H1 (cell line): ENCODE measurements at regions not wholly inside any gene's neighbourhood (a gene's known extent, or its start where the extent isn't known, plus 50 kb on each side); places are given as distances from the start of the nearest gene placed in this dataset.

Source experiments
- CTCF ChIA-PET: fragments of 300-600 bp; sonication (Branson Sonifier 250); formaldehyde crosslinking; loops from one replicate; lab custom pipeline; 2021; ENCODE audit not compliant: partially characterized antibody; lab: Charles Lee
- POLR2A ChIA-PET: fragments of 300-600 bp; sonication (Branson Sonifier 250); formaldehyde crosslinking; loops from one replicate; lab custom pipeline; 2021; ENCODE audit warnings: inconsistent platforms; ENCODE audit not compliant: partially characterized antibody; lab: Charles Lee
- DNase-seq, 2 experiments: peaks; one replicate each; pipeline versions ENCODE4 v3.0.0 to v3.0.0-alpha.2; 2010 to 2022; ENCODE audit warnings: low spot score in 2 of 2, low read depth in 1 of 2, mixed read lengths in 1 of 2
- FAIRE-seq: peaks from 2 replicates; lab custom pipeline; 2011; peaks lifted over from hg19 to GRCh38; lab: Jason Lieb, UNC
- H2AFZ ChIP-seq: 2 replicates; pipeline ENCODE4 v1.8.1; 2012; ENCODE audit warnings: low read length, inconsistent platforms
- H2AK5ac ChIP-seq: 2 replicates; pipeline ENCODE4 v1.6.1; 2013; ENCODE audit warnings: low read depth, low read length
- H2BK120ac ChIP-seq: replicated peaks from 2 replicates; pipeline ENCODE3; 2013; ENCODE audit warnings: low read depth, low read length, inconsistent platforms
- H2BK12ac ChIP-seq: 2 replicates; pipeline ENCODE4 v1.6.1; 2013; ENCODE audit warnings: low read depth, low read length
- H2BK15ac ChIP-seq: 2 replicates; pipeline ENCODE4 v1.6.1; 2013; ENCODE audit warnings: low read length
- H2BK20ac ChIP-seq: 2 replicates; pipeline ENCODE4 v1.6.1; 2013; ENCODE audit warnings: low read length
- H2BK5ac ChIP-seq: 2 replicates; pipeline ENCODE4 v1.6.1; 2013; ENCODE audit warnings: low read depth, low read length
- H3K14ac ChIP-seq: 2 replicates; pipeline ENCODE4 v1.6.1; 2013; ENCODE audit warnings: inconsistent platforms; ENCODE audit not compliant: insufficient read length
- H3K18ac ChIP-seq: 2 replicates; pipeline ENCODE4 v1.6.1; 2013; ENCODE audit warnings: low read length; ENCODE audit errors: extremely low read depth
- H3K23ac ChIP-seq: 2 replicates; pipeline ENCODE4 v1.6.1; 2013; ENCODE audit warnings: inconsistent platforms; ENCODE audit not compliant: insufficient read length
- H3K23me2 ChIP-seq: 2 replicates; pipeline ENCODE4 v1.6.1; 2013; ENCODE audit warnings: low read depth, low read length
- H3K27ac ChIP-seq: 2 replicates; pipeline ENCODE4 v1.6.1; 2011; ENCODE audit warnings: low read depth, low read length, inconsistent platforms
- H3K27me3 ChIP-seq, 4 experiments: replicated peaks in 1 of 4; 1 replicate in 1 of 4; 2 replicates in 3 of 4; pipeline versions ENCODE4 v1.6.1 to v1.8.1; 2011 to 2013; ENCODE audit warnings: low read length in 3 of 4, mild to moderate bottlenecking in 3 of 4, inconsistent platforms in 2 of 4, mixed read lengths in 2 of 4, moderate library complexity in 1 of 4; ENCODE audit not compliant: control insufficient read depth in 3 of 4, insufficient read depth in 3 of 4; ENCODE audit errors: extremely low read depth in 1 of 4
- H3K36me3 ChIP-seq, 4 experiments: 2 replicates each; pipeline versions ENCODE4 v1.6.1 to v1.8.1; 2011 to 2013; ENCODE audit warnings: mild to moderate bottlenecking in 4 of 4, low read length in 3 of 4, moderate library complexity in 2 of 4, control low read depth in 1 of 4, inconsistent platforms in 1 of 4; ENCODE audit not compliant: insufficient read depth in 4 of 4, control insufficient read depth in 2 of 4
- H3K4ac ChIP-seq: replicated peaks from 2 replicates; pipeline ENCODE3; 2013; ENCODE audit warnings: low read length, low read depth, mixed read lengths, inconsistent platforms; ENCODE audit not compliant: insufficient read length
- H3K4me1 ChIP-seq, 4 experiments: replicated peaks in 1 of 4; 1 replicate in 1 of 4; 2 replicates in 3 of 4; pipeline versions ENCODE4 v1.6.1 to v1.8.1; 2011 to 2013; ENCODE audit warnings: low read length in 3 of 4, inconsistent platforms in 2 of 4, mixed read lengths in 1 of 4; ENCODE audit not compliant: insufficient read depth in 4 of 4, control insufficient read depth in 3 of 4
- H3K4me2 ChIP-seq, 2 experiments: 2 replicates each; pipeline versions ENCODE4 v1.6.1 to v1.8.1; 2011 to 2013; ENCODE audit warnings: low read depth in 2 of 2, low read length in 2 of 2, control low read depth in 1 of 2, inconsistent platforms in 1 of 2, mild to moderate bottlenecking in 1 of 2; ENCODE audit not compliant: insufficient read depth in 1 of 2
- H3K4me3 ChIP-seq, 4 experiments: fragments of 200-600, 300-600 bp in 1 of 4; sonication (generic), shearing (Covaris generic), sonication (Bioruptor Twin) in 1 of 4; 2 replicates each; pipeline versions ENCODE4 v1.5.1 to v1.8.1; 2011 to 2016; ENCODE audit warnings: low read length in 4 of 4, low read depth in 3 of 4, control low read depth in 2 of 4, inconsistent platforms in 2 of 4, mild to moderate bottlenecking in 2 of 4, mixed read lengths in 1 of 4, moderate library complexity in 1 of 4; ENCODE audit not compliant: insufficient read depth in 2 of 4; ENCODE audit errors: extremely low read depth in 1 of 4
- H3K56ac ChIP-seq: replicated peaks from 2 replicates; pipeline ENCODE3; 2013; ENCODE audit warnings: low read depth, mild to moderate bottlenecking, mixed read lengths, low read length, inconsistent platforms; ENCODE audit not compliant: insufficient read length
- H3K79me1 ChIP-seq: 2 replicates; pipeline ENCODE4 v1.6.1; 2013; ENCODE audit warnings: low read depth, low read length, control low read depth
- H3K79me2 ChIP-seq, 2 experiments: 2 replicates each; pipeline versions ENCODE4 v1.6.1 to v1.8.1; 2012 to 2013; ENCODE audit warnings: low read length in 2 of 2, mild to moderate bottlenecking in 2 of 2, inconsistent platforms in 1 of 2; ENCODE audit not compliant: insufficient read depth in 2 of 2, control insufficient read depth in 1 of 2
- H3K9ac ChIP-seq, 4 experiments: replicated peaks in 1 of 4; 1 replicate in 1 of 4; 2 replicates in 3 of 4; pipeline versions ENCODE4 v1.6.1 to v1.8.1; 2011 to 2013; ENCODE audit warnings: low read depth in 3 of 4, low read length in 3 of 4, control low read depth in 2 of 4, mild to moderate bottlenecking in 2 of 4, moderate library complexity in 2 of 4, inconsistent platforms in 1 of 4; ENCODE audit errors: extremely low read depth in 1 of 4
- H3K9me3 ChIP-seq, 2 experiments: 2 replicates each; pipeline versions ENCODE4 v1.6.1 to v1.8.1; 2012 to 2013; ENCODE audit warnings: mild to moderate bottlenecking in 2 of 2, moderate library complexity in 2 of 2, control low read depth in 1 of 2, inconsistent platforms in 1 of 2, low read depth in 1 of 2, low read length in 1 of 2, mixed read lengths in 1 of 2; ENCODE audit not compliant: insufficient read depth in 2 of 2
- H4K20me1 ChIP-seq, 2 experiments: replicated peaks in 1 of 2; 2 replicates each; pipeline versions ENCODE3 to v1.8.1; 2011 to 2013; ENCODE audit warnings: inconsistent platforms in 2 of 2, low read length in 2 of 2, mild to moderate bottlenecking in 1 of 2; ENCODE audit not compliant: insufficient read depth in 2 of 2, control insufficient read depth in 1 of 2
- H4K5ac ChIP-seq: 2 replicates; pipeline ENCODE4 v1.6.1; 2013; ENCODE audit warnings: low read length, low read depth, mixed read lengths, inconsistent platforms; ENCODE audit not compliant: insufficient read length
- H4K8ac ChIP-seq: 2 replicates; pipeline ENCODE4 v1.8.0; 2013; ENCODE audit warnings: mild to moderate bottlenecking, moderate library complexity, low read length, inconsistent platforms; ENCODE audit not compliant: insufficient read depth; ENCODE audit errors: extremely low read depth
- H4K91ac ChIP-seq: replicated peaks from 2 replicates; pipeline ENCODE3; 2013; ENCODE audit warnings: low read length, mixed read lengths, inconsistent platforms; ENCODE audit not compliant: insufficient read length
- BRCA1 ChIP-seq: IDR thresholded peaks from 2 replicates; pipeline ENCODE4 v1.6.1; 2012; ENCODE audit warnings: low read depth, low read length, improper control_type of control experiment
- CEBPB ChIP-seq: IDR thresholded peaks from 2 replicates; pipeline ENCODE4 v1.6.1; 2012; ENCODE audit warnings: low read depth, low read length
- CHD2 ChIP-seq: IDR thresholded peaks from 2 replicates; pipeline ENCODE4 v1.6.1; 2012; ENCODE audit warnings: low read length, improper control_type of control experiment
- CTCF ChIP-seq, 3 experiments: IDR thresholded peaks; 1 replicate in 2 of 3; 2 replicates in 1 of 3; pipeline versions ENCODE4 v1.5.1 to v1.6.1; 2011; ENCODE audit warnings: low read length in 3 of 3, mild to moderate bottlenecking in 3 of 3, inconsistent platforms in 2 of 3, low read depth in 1 of 3, moderate library complexity in 1 of 3; ENCODE audit not compliant: insufficient read depth in 1 of 3; ENCODE audit errors: control extremely low read depth in 1 of 3
- FOSL1 ChIP-seq: IDR thresholded peaks from 2 replicates; pipeline ENCODE4 v1.6.1; 2011; ENCODE audit warnings: mild to moderate bottlenecking, low read depth, low read length, moderate library complexity; ENCODE audit not compliant: insufficient read depth
- HDAC2 ChIP-seq, 2 experiments: fragments of 300-600 bp in 1 of 2; sonication (generic) in 1 of 2; IDR thresholded peaks; 2 replicates each; pipeline ENCODE4 v1.6.1; 2011 to 2012; ENCODE audit warnings: low read depth in 2 of 2, low read length in 2 of 2, mild to moderate bottlenecking in 2 of 2, moderate library complexity in 2 of 2, borderline replicate concordance in 1 of 2, inconsistent platforms in 1 of 2
- JUN ChIP-seq: IDR thresholded peaks from 2 replicates; pipeline ENCODE4 v1.6.1; 2011; ENCODE audit warnings: low read depth, mild to moderate bottlenecking, improper control_type of control experiment, low read length
- KDM4A ChIP-seq: IDR thresholded peaks from one replicate; pipeline ENCODE4 v1.7.1; 2012; ENCODE audit warnings: low read depth, mild to moderate bottlenecking, moderate library complexity, low read length, inconsistent platforms; ENCODE audit not compliant: severe bottlenecking
- PHF8 ChIP-seq: fragments of 200-600 bp; sonication (generic); conservative IDR thresholded peaks from 2 replicates; pipeline ENCODE4 v1.7.1; 2012; ENCODE audit warnings: low read depth, mild to moderate bottlenecking, inconsistent platforms, low read length, moderate library complexity
- POLR2AphosphoS5 ChIP-seq: IDR thresholded peaks from 2 replicates; pipeline ENCODE4 v1.6.1; 2011; ENCODE audit warnings: low read depth, low read length
- RBBP5 ChIP-seq: IDR thresholded peaks from 2 replicates; pipeline ENCODE4 v1.7.1; 2012; ENCODE audit warnings: low read depth, mild to moderate bottlenecking, inconsistent platforms, low read length, moderate library complexity, borderline replicate concordance
- TEAD4 ChIP-seq: IDR thresholded peaks from 2 replicates; pipeline ENCODE4 v1.6.1; 2012; ENCODE audit warnings: low read depth, low read length, inconsistent platforms, mixed read lengths
- WGBS, 2 experiments: shearing (Covaris generic) in 1 of 2; methylation state at CpG; one replicate each; pipeline versions ENCODE4 v1.1.6 to v1.1.7; 2013 to 2015; ENCODE audit warnings: low lambda C conversion rate in 2 of 2, mixed read lengths in 2 of 2, inconsistent platforms in 1 of 2, low coverage in 1 of 2, missing lambda C conversion rate in 1 of 2; ENCODE audit not compliant: insufficient replicate concordance in 2 of 2, insufficient coverage in 1 of 2, insufficient read length in 1 of 2; ENCODE audit errors: extremely low coverage in 1 of 2, missing lambda C conversion rate in 1 of 2; 5-methylcytosine and 5-hydroxymethylcytosine counted together

- H3K23ac ChIP-seq = no peak overlapping the region
- no peak overlapping the region for H2AFZ ChIP-seq
- POLR2A ChIA-PET = no interaction called here
- H2BK120ac ChIP-seq = no peak overlapping the region
- no peaks in the 10 kb centered on the region for H3K79me2 ChIP-seq
- H3K4me2 ChIP-seq = no peak overlapping the region
- no peak for FAIRE-seq
- no peak overlapping the region for H2BK12ac ChIP-seq
- H3K9ac ChIP-seq = no peak overlapping the region
- H4K91ac ChIP-seq = no peak overlapping the region
- no peak overlapping the region for H3K4ac ChIP-seq
- H3K36me3 ChIP-seq = peaks cover 0 to 7% (median 3%) of the 10 kb centered on the region in 4 experiments; a peak in 2 of 8 replicates
- no peak overlapping the region for H3K27ac ChIP-seq
- no peak overlapping the region for H4K8ac ChIP-seq
- no peak overlapping the region for H4K5ac ChIP-seq
- H3K9me3 ChIP-seq = no peaks in the 10 kb centered on the region
- H3K79me1 ChIP-seq = no peaks in the 10 kb centered on the region
- peaks cover 0 to 2% of the 10 kb centered on the region in 2 experiments for H4K20me1 ChIP-seq
- CTCF ChIA-PET = interaction anchor here (0.7 to 1.6 kb wide), 4 partner anchors 13 to 21 kb away, joined by 3 to 9 read pairs (median 5); no protein-coding TSS in a partner anchor
- no peak for DNase-seq
- no peak overlapping the region for H3K4me3 ChIP-seq
- peaks cover 2% of the 10 kb centered on the region; the same call in 1 of the 2 replicates for H3K23me2 ChIP-seq
- no peak overlapping the region for H2BK5ac ChIP-seq
- H2BK15ac ChIP-seq = no peak overlapping the region
- no peaks in the 10 kb centered on the region for H3K27me3 ChIP-seq
- no peak overlapping the region for H2AK5ac ChIP-seq
- whole genome bisulfite sequencing, 2 experiments = 78% methylated on average over 3 of the region's 3 CpGs; no CpG with 5 or more reads in 1 of the 2 experiments
- H3K18ac ChIP-seq = no peak overlapping the region
- no peak overlapping the region for H3K14ac ChIP-seq
- H2BK20ac ChIP-seq = no peak overlapping the region
- no peak overlapping the region for H3K56ac ChIP-seq
- no peaks in the 10 kb centered on the region; a peak in 1 of 7 replicates for H3K4me1 ChIP-seq
- TF ChIP-seq CTCF (IDR thresholded peaks at IDR 0.05; ENCODE audit: control extremely low read depth in 1 of 3, insufficient read depth in 1 of 3, low read depth in 1 of 3, low read length in 3 of 3) (no peak), POLR2AphosphoS5 (no peak), JUN (no peak), PHF8 (no peak), RBBP5 (no peak), KDM4A (no peak), TEAD4 (no peak), FOSL1 (no peak), CEBPB (no peak), BRCA1 (no peak), HDAC2 (IDR thresholded peaks at IDR 0.05; ENCODE audit: borderline replicate concordance in 1 of 2, low read depth in 2 of 2, low read length in 2 of 2) (no peak), CHD2 (no peak)
Measured at GRCh38 chr16:27677263-27677662, 127.3 kb downstream of the KATNIP start.
